ENCODE measurements at regions not wholly inside any gene's neighbourhood (a gene's known extent, or its start where the extent isn't known, plus 50 kb on each side); places are given as distances from the start of the nearest gene placed in this dataset.
"Not testable (repeated sequence)": the region's sequence is repeated elsewhere in the genome, so short reads cannot be mapped to it uniquely, and the experiment has no call there.

DNA sequence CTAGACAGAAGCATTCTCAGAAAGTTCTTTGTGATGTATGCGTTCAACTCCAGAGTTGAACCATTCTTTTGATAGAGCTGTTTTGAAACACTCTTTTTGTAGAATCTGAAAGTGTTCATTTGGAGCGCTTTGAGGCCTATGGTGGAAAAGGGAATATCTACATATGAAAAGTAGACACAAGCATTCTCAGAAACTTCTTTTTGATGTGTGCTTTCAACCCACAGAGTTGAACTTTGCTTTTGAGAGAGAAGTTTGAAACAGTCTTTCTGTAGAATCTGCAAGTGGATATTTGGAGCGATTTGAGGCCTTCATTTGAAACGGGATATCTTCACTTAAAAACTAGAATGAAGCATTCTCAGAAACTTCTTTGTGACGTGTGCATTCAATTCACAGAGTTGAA lies 582.6 kb upstream of the ZNF337 start:
- TF ChIP-seq, protein P1, sequence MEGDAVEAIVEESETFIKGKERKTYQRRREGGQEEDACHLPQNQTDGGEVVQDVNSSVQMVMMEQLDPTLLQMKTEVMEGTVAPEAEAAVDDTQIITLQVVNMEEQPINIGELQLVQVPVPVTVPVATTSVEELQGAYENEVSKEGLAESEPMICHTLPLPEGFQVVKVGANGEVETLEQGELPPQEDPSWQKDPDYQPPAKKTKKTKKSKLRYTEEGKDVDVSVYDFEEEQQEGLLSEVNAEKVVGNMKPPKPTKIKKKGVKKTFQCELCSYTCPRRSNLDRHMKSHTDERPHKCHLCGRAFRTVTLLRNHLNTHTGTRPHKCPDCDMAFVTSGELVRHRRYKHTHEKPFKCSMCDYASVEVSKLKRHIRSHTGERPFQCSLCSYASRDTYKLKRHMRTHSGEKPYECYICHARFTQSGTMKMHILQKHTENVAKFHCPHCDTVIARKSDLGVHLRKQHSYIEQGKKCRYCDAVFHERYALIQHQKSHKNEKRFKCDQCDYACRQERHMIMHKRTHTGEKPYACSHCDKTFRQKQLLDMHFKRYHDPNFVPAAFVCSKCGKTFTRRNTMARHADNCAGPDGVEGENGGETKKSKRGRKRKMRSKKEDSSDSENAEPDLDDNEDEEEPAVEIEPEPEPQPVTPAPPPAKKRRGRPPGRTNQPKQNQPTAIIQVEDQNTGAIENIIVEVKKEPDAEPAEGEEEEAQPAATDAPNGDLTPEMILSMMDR (conservative IDR thresholded peaks at IDR 0.05; ENCODE audit: low read depth, low read length): no peak
- Histone ChIP-seq H2AFZ (ENCODE audit: low read depth) (no peak overlapping the region), H3K9ac (no peak overlapping the region), H3K27me3 (ENCODE audit: insufficient read depth, low read depth) (no peaks in the 10 kb centered on the region), H3K4me3 (IDR thresholded peaks at IDR 0.05; ENCODE audit: insufficient read depth, low read depth, low read length) (no peak overlapping the region), H4K20me1 (ENCODE audit: insufficient read depth) (no peaks in the 10 kb centered on the region), H3K79me2 (ENCODE audit: insufficient read depth, low read depth) (no peaks in the 10 kb centered on the region), H3K4me1 (ENCODE audit: low read depth, poor library complexity, severe bottlenecking) (no peaks in the 10 kb centered on the region), H3K27ac (no peak overlapping the region), H3K4me2 (no peak overlapping the region), H3K36me3 (ENCODE audit: insufficient read depth) (no peaks in the 10 kb centered on the region)

DNA sequence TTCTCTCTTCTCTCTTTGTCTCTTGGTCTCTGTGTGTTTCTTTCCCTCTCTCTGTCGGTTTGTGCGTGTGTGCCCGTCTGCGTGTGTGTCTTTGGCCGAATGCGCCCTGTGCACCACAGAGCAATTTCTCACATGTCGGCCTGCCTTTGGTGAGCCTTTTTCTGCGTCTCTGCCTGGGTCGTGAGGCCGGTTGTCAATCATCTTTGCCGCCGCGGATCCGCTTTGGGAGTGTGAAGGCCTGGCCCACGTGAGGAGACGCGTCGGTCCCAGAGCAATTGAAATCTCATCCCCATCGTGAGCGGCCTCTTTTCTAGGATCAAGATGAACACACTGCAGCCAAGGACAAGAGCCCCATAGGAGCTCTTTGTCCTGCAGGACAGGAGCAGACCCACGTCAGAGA lies 580.7 kb upstream of the ZNF337 start:
- no peak overlapping the region for H3K4me2 ChIP-seq
- no peak overlapping the region for H3K27ac ChIP-seq
- H3K27me3 ChIP-seq (ENCODE audit: insufficient read depth, low read depth): no peaks in the 10 kb centered on the region
- TF ChIP-seq, protein P1 (conservative IDR thresholded peaks at IDR 0.05; ENCODE audit: low read depth, low read length): no peak
- H3K4me3 ChIP-seq (IDR thresholded peaks at IDR 0.05; ENCODE audit: insufficient read depth, low read depth, low read length): no peak overlapping the region
- no peaks in the 10 kb centered on the region for H3K4me1 ChIP-seq (ENCODE audit: low read depth, poor library complexity, severe bottlenecking)
- H3K9ac ChIP-seq: no peak overlapping the region
- H2AFZ ChIP-seq (ENCODE audit: low read depth): no peak overlapping the region
- H3K79me2 ChIP-seq (ENCODE audit: insufficient read depth, low read depth): no peaks in the 10 kb centered on the region
- no peaks in the 10 kb centered on the region for H3K36me3 ChIP-seq (ENCODE audit: insufficient read depth)
- H4K20me1 ChIP-seq (ENCODE audit: insufficient read depth): no peaks in the 10 kb centered on the region

DNA sequence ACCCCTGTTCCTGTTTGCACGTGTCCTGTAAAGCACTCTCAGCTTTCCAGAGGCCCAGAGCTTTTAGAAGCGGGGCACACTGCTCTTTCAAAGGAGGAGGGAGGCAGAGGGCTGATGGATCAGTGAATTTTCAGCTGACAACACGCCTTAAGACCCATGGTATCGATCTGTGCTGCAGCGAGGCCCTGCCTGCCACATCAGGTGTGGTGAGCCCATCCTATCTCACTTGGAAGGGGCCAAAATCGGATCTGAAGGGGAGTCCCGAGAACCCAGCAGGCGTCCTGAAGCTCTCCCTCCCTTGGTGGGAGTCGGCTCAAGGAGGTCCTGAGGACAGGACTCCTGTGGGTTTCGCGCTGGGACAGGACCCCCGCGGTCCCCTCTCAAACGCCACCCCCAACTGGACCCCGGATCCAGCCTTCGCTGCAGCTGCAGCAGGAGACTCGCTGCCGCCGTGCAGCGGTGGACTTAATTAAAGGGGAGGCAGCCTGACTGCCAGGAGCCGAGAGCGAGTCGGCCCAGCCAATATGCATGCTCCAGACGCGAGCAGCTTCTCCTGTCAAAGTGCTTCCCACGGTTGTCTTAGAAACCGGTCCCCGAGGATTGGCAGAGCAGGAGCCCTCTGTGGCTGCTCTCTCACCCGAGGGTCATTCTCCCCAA lies 580.0 kb upstream of the ZNF337 start:
- H2AFZ ChIP-seq (ENCODE audit: low read depth): no peak overlapping the region
- no peaks in the 10 kb centered on the region for H3K36me3 ChIP-seq (ENCODE audit: insufficient read depth)
- H4K20me1 ChIP-seq (ENCODE audit: insufficient read depth): no peaks in the 10 kb centered on the region
- no peak overlapping the region for H3K9ac ChIP-seq
- no peaks in the 10 kb centered on the region for H3K79me2 ChIP-seq (ENCODE audit: insufficient read depth, low read depth)
- no peak overlapping the region for H3K4me2 ChIP-seq
- no peaks in the 10 kb centered on the region for H3K4me1 ChIP-seq (ENCODE audit: low read depth, poor library complexity, severe bottlenecking)
- H3K27me3 ChIP-seq (ENCODE audit: insufficient read depth, low read depth): no peaks in the 10 kb centered on the region
- no peak overlapping the region for H3K27ac ChIP-seq
- H3K4me3 ChIP-seq (IDR thresholded peaks at IDR 0.05; ENCODE audit: insufficient read depth, low read depth, low read length): no peak overlapping the region
- TF ChIP-seq, protein P1 (conservative IDR thresholded peaks at IDR 0.05; ENCODE audit: low read depth, low read length): no peak

DNA sequence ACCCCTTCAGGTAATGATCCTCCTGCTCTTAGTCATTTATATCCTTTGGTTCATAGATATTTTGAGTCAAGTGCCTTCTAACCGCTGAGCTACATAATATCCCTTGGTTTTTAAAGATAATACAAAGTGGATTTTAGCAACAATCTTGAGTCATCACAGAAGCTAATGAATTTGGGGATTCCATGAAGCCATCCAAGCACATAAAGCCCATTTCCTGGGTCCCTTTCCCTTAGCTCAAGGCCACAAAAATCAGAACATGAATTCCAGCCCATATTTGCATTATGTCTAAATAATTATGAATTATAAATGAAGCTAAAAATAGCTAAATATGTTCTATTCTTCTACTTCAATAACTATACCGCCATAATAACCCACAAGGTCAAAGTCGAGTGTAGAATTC lies 572.1 kb upstream of the ZNF337 start:
- not testable (repeated sequence) for H3K27me3 ChIP-seq (ENCODE audit: insufficient read depth, low read depth); H4K20me1 ChIP-seq (ENCODE audit: insufficient read depth); H3K79me2 ChIP-seq (ENCODE audit: insufficient read depth, low read depth); H3K4me1 ChIP-seq (ENCODE audit: low read depth, poor library complexity, severe bottlenecking); H3K27ac ChIP-seq; H2AFZ ChIP-seq (ENCODE audit: low read depth); H3K4me2 ChIP-seq; H3K4me3 ChIP-seq (IDR thresholded peaks at IDR 0.05; ENCODE audit: insufficient read depth, low read depth, low read length); H3K9ac ChIP-seq; H3K36me3 ChIP-seq (ENCODE audit: insufficient read depth)

DNA sequence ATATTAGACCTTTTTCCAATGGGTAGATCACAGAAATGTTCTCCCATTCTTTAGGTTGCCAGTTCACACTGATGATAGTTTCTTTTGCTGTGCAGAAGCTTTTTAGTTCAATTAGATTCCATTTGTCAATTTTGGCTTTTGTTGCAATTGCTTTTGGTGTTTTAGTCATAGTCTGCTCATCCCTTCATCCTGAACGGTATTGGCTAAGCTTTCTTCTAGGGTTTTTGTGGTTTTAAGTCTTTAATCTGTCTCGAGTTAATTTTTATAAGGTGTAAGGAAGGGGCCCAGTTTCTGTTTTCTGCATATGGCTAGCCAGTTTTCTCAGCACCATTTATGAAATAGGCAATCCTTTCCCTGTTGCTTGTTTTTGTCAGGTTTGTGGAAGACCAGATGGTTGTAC lies 564.3 kb upstream of the ZNF337 start:
- H3K4me2 ChIP-seq; H3K27ac ChIP-seq; H3K79me2 ChIP-seq (ENCODE audit: insufficient read depth, low read depth): not testable (repeated sequence)

DNA sequence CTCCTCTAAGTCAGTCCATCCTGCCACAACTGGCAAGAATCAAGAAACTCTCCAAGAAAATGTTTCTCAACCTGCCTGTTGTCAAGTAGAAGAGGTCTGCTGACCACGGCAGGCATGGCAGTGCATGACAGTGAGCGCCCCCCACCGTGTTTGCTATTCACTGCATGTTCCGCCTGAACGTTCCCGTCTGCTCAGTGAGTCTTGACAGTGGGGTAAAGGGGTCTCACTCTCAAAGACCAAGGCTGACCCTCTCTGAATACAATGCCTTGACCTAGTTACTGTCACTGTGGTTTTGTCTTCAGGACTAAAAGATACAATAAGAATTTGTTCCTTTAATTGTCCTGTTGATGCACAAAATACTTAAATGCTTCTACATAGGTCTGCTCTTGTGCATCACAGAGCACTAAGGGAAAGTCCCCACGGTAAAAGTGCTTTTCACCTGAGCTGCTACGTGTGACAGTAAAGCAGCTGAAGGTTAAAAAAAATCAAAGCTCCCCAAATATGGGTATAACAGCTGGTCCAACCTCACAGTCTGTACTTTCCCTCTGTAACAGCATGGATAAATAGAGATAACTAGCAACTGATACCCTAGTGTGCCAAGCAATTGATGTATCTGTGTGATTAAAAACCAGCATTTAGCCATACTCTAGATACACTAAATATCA lies 555.8 kb upstream of the ZNF337 start:
- H4K20me1 ChIP-seq (ENCODE audit: insufficient read depth); H3K27ac ChIP-seq: not testable (repeated sequence)

More for the DNA sequence above, 564.3 kb upstream of the ZNF337 start:
- not testable (repeated sequence) for H3K27me3 ChIP-seq (ENCODE audit: insufficient read depth, low read depth); H2AFZ ChIP-seq (ENCODE audit: low read depth); H3K9ac ChIP-seq; H3K36me3 ChIP-seq (ENCODE audit: insufficient read depth); H3K4me3 ChIP-seq (IDR thresholded peaks at IDR 0.05; ENCODE audit: insufficient read depth, low read depth, low read length); H3K4me1 ChIP-seq (ENCODE audit: low read depth, poor library complexity, severe bottlenecking); H4K20me1 ChIP-seq (ENCODE audit: insufficient read depth)

DNA sequence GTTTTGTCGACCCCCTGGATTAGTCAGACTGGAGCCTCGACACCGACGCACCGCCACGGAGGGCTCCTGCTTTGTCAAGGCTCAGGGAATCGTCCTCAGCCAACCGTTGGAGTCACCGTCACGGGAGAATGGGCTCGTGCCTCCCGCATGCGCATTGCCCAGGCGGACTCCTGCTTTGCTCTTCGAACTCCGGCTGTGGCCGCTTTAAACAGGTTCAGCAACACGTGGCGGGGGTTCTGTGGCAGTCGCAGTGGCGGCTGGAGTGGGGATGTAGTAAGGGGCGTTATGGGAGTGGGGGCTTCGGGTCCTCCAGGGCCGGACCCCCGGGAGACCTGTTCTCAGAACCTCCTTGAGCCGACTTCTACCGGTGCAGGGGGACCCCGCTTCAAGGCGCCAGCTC lies 554.7 kb upstream of the ZNF337 start:
- H3K27me3 ChIP-seq (ENCODE audit: insufficient read depth, low read depth); H3K4me1 ChIP-seq (ENCODE audit: low read depth, poor library complexity, severe bottlenecking); H3K4me2 ChIP-seq; H2AFZ ChIP-seq (ENCODE audit: low read depth); H3K79me2 ChIP-seq (ENCODE audit: insufficient read depth, low read depth); H3K4me3 ChIP-seq (IDR thresholded peaks at IDR 0.05; ENCODE audit: insufficient read depth, low read depth, low read length); H4K20me1 ChIP-seq (ENCODE audit: insufficient read depth); H3K27ac ChIP-seq; H3K9ac ChIP-seq; H3K36me3 ChIP-seq (ENCODE audit: insufficient read depth): not testable (repeated sequence)

More for the DNA sequence above, 555.8 kb upstream of the ZNF337 start:
- H3K79me2 ChIP-seq (ENCODE audit: insufficient read depth, low read depth); H3K4me1 ChIP-seq (ENCODE audit: low read depth, poor library complexity, severe bottlenecking); H3K4me3 ChIP-seq (IDR thresholded peaks at IDR 0.05; ENCODE audit: insufficient read depth, low read depth, low read length); H3K36me3 ChIP-seq (ENCODE audit: insufficient read depth); H2AFZ ChIP-seq (ENCODE audit: low read depth); H3K4me2 ChIP-seq; H3K27me3 ChIP-seq (ENCODE audit: insufficient read depth, low read depth); H3K9ac ChIP-seq: not testable (repeated sequence)

Measured in KMS-11 (cell line).